ENCODE measurements at regions not wholly inside any gene's neighbourhood (a gene's known extent, or its start where the extent isn't known, plus 50 kb on each side); places are given as distances from the start of the nearest gene placed in this dataset.

DNA sequence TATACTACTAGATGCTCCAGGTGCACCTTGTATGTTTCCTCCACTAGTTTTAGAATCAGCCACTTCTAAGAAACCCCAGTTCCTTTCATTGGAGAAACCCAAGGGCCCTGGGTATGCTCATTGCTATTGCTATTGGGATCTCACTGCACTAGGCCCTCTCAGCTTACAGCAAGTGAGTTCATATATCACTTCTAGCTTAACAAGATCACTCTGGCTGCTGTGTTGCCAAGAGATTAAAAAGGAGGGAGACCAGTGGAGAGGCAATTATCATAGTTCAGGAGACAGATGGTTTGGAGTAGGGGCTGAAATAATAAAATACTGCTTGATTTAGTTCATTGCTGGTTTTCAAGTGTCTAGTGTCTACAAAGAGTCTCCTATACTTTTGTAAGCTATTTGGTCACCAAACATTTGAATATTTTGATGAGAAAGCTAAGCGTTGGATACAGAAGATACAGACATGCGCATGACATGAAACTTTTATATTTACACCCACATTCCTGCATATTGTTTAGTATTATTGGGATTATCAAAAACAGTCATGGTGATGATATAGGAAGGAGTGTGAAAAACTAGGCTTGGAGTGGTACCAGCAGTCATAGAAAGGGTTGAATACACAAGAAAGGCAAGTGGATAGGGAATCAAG is 671.9 kb downstream of the ADGRL2 start:
- Histone ChIP-seq H3K4me1 (ENCODE audit: control insufficient read depth in 2 of 3, insufficient read depth in 2 of 3, low read depth in 1 of 3, low read length in 3 of 3) (no peaks in the 10 kb centered on the region), H3K9ac (ENCODE audit: low read length in 3 of 3) (no peak overlapping the region), H3K36me3 (ENCODE audit: control insufficient read depth in 2 of 3, insufficient read depth in 3 of 3, low read length in 3 of 3) (no peaks in the 10 kb centered on the region), H3K27ac (ENCODE audit: low read depth in 2 of 2, low read length in 2 of 2) (no peak overlapping the region), H3K9me3 (ENCODE audit: control insufficient read depth in 2 of 3, insufficient read depth in 1 of 3, low read length in 3 of 3) (no peaks in the 10 kb centered on the region), H3K4me3 (ENCODE audit: low read length in 3 of 3) (no peak overlapping the region), H3K27me3 (ENCODE audit: control insufficient read depth, insufficient read depth, low read length) (no peaks in the 10 kb centered on the region)
- FAIRE-seq (no peak), DNase-seq (no peak)
- intact Hi-C loops (cut with DNase I) = no loop called here
- TF ChIP-seq, protein P1, sequence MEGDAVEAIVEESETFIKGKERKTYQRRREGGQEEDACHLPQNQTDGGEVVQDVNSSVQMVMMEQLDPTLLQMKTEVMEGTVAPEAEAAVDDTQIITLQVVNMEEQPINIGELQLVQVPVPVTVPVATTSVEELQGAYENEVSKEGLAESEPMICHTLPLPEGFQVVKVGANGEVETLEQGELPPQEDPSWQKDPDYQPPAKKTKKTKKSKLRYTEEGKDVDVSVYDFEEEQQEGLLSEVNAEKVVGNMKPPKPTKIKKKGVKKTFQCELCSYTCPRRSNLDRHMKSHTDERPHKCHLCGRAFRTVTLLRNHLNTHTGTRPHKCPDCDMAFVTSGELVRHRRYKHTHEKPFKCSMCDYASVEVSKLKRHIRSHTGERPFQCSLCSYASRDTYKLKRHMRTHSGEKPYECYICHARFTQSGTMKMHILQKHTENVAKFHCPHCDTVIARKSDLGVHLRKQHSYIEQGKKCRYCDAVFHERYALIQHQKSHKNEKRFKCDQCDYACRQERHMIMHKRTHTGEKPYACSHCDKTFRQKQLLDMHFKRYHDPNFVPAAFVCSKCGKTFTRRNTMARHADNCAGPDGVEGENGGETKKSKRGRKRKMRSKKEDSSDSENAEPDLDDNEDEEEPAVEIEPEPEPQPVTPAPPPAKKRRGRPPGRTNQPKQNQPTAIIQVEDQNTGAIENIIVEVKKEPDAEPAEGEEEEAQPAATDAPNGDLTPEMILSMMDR (IDR thresholded peaks at IDR 0.05; ENCODE audit: borderline replicate concordance, extremely low read depth, insufficient read depth) = no peak

DNA sequence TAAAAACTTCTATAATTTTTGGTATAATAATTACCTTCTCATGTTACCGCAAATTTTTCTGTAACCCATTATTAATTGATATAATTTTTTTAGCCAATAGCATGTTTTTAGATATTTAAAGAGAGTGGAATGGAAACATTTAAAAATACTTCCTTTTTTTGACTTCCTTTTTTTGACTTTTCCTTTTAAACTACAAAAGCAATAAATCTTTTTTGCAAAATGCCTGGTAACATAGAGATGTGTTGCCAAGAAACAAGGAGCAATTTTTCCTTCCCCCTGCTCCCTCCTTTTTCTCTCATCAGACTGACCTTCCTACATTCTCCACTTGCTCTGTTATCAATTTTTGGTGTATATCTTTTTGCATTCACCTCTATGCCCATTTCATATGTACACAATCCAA is 666.2 kb downstream of the ADGRL2 start:
- Histone ChIP-seq H3K4me3 (ENCODE audit: low read length in 3 of 3) (no peak overlapping the region), H3K9ac (ENCODE audit: low read length in 3 of 3) (no peak overlapping the region), H3K4me1 (ENCODE audit: control insufficient read depth in 2 of 3, insufficient read depth in 2 of 3, low read depth in 1 of 3, low read length in 3 of 3) (peaks cover 0 to 3% (median 0%) of the 10 kb centered on the region in 3 donors), H3K27me3 (ENCODE audit: control insufficient read depth, insufficient read depth, low read length) (no peaks in the 10 kb centered on the region), H3K27ac (ENCODE audit: low read depth in 2 of 2, low read length in 2 of 2) (no peak overlapping the region), H3K36me3 (ENCODE audit: control insufficient read depth in 2 of 3, insufficient read depth in 3 of 3, low read length in 3 of 3) (no peaks in the 10 kb centered on the region), H3K9me3 (ENCODE audit: control insufficient read depth in 2 of 3, insufficient read depth in 1 of 3, low read length in 3 of 3) (no peaks in the 10 kb centered on the region)
- FAIRE-seq = no peak
- TF ChIP-seq, protein P1 (IDR thresholded peaks at IDR 0.05; ENCODE audit: borderline replicate concordance, extremely low read depth, insufficient read depth) = no peak
- DNase-seq = no peak
- intact Hi-C loops (cut with DNase I) = no loop called here

DNA sequence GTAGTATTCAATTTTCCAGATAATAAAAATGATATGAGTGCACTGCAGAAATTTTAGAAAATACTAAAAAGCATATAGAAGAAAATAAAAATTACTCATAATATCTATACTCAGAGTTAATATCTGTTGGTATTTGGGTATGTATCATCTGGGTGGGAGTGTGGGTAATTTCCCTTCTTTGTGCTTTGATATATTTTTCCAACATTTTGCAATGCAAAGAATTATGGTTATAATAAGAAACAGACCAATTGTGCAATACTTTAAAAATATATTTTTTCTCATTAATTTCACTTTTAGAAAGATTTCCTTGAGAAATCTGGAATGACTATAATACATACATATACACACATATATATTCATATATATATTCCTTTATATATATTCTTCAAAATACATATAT is 665.7 kb downstream of the ADGRL2 start:
- intact Hi-C loops (cut with DNase I) = no loop called here
- H3K9me3 ChIP-seq (ENCODE audit: control insufficient read depth in 2 of 3, insufficient read depth in 1 of 3, low read length in 3 of 3) = no peaks in the 10 kb centered on the region
- peaks cover 0 to 3% (median 0%) of the 10 kb centered on the region in 3 donors for H3K4me1 ChIP-seq (ENCODE audit: control insufficient read depth in 2 of 3, insufficient read depth in 2 of 3, low read depth in 1 of 3, low read length in 3 of 3)
- H3K27ac ChIP-seq (ENCODE audit: low read depth in 2 of 2, low read length in 2 of 2) = no peak overlapping the region
- no peaks in the 10 kb centered on the region for H3K36me3 ChIP-seq (ENCODE audit: control insufficient read depth in 2 of 3, insufficient read depth in 3 of 3, low read length in 3 of 3)
- TF ChIP-seq, protein P1 (IDR thresholded peaks at IDR 0.05; ENCODE audit: borderline replicate concordance, extremely low read depth, insufficient read depth) = no peak
- no peak overlapping the region for H3K9ac ChIP-seq (ENCODE audit: low read length in 3 of 3)
- no peak overlapping the region for H3K4me3 ChIP-seq (ENCODE audit: low read length in 3 of 3)
- no peak for DNase-seq
- FAIRE-seq = no peak
- no peaks in the 10 kb centered on the region for H3K27me3 ChIP-seq (ENCODE audit: control insufficient read depth, insufficient read depth, low read length)

DNA sequence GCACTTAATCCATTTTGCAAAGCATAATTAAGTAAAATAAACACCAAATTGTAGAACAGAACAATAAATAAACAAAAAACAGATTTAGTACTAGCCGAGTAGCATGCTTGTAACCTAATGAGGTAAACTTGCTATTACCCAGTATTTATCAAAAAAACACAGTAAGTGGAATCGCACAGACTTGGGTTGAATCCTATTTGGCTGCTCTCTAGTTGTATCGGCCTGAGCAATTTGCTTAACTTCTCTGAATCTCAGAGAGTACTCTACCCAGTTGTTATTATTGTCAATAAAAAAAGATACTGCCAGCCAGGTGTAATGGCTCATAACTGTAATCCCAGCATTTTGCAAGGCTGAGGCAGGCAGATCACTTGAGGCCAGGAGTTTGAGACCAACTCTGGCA is 664.3 kb downstream of the ADGRL2 start:
- Histone ChIP-seq H3K27me3 (ENCODE audit: control insufficient read depth, insufficient read depth, low read length) (no peaks in the 10 kb centered on the region), H3K4me3 (ENCODE audit: low read length in 3 of 3) (no peak overlapping the region), H3K36me3 (ENCODE audit: control insufficient read depth in 2 of 3, insufficient read depth in 3 of 3, low read length in 3 of 3) (no peaks in the 10 kb centered on the region), H3K9ac (ENCODE audit: low read length in 3 of 3) (no peak overlapping the region), H3K27ac (ENCODE audit: low read depth in 2 of 2, low read length in 2 of 2) (no peak overlapping the region), H3K4me1 (ENCODE audit: control insufficient read depth in 2 of 3, insufficient read depth in 2 of 3, low read depth in 1 of 3, low read length in 3 of 3) (peaks cover 0 to 3% (median 0%) of the 10 kb centered on the region in 3 donors), H3K9me3 (ENCODE audit: control insufficient read depth in 2 of 3, insufficient read depth in 1 of 3, low read length in 3 of 3) (no peaks in the 10 kb centered on the region)
- DNase-seq (no peak), FAIRE-seq (no peak)
- TF ChIP-seq, protein P1 (IDR thresholded peaks at IDR 0.05; ENCODE audit: borderline replicate concordance, extremely low read depth, insufficient read depth) = no peak
- intact Hi-C loops (cut with DNase I) = no loop called here
